Bronchial epithelial cell (primary cell): ENCODE measurements at regions not wholly inside any gene's neighbourhood (a gene's known extent, or its start where the extent isn't known, plus 50 kb on each side); places are given as distances from the start of the nearest gene placed in this dataset.

Experiments
- DNase-seq: peaks from one replicate; pipeline ENCODE4 v3.0.0-alpha.2; 2010; ENCODE audit warnings: low read depth
- FAIRE-seq: peaks from 2 replicates; lab custom pipeline; 2011; peaks lifted over from hg19 to GRCh38; lab: Jason Lieb, UNC
- H3K27me3 ChIP-seq: 2 replicates; pipeline ENCODE4 v1.5.1; 2011; ENCODE audit warnings: low read length; ENCODE audit not compliant: control insufficient read depth, insufficient read depth
- H3K36me3 ChIP-seq: 2 replicates; pipeline ENCODE4 v1.5.1; 2011; ENCODE audit warnings: low read length; ENCODE audit not compliant: control insufficient read depth, insufficient read depth
- H3K4me3 ChIP-seq: 2 replicates; pipeline ENCODE4 v1.5.1; 2011; ENCODE audit warnings: mild to moderate bottlenecking, low read depth, low read length, control low read depth
- CTCF ChIP-seq: IDR thresholded peaks from 2 replicates; pipeline ENCODE4 v1.5.1; 2011; ENCODE audit warnings: mild to moderate bottlenecking, moderate library complexity, low read length, control low read depth, inconsistent platforms; ENCODE audit not compliant: insufficient read depth, severe bottlenecking

GRCh38 chr3:72633121-72633520 is 215.1 kb downstream of the SHQ1 start:
- H3K36me3 ChIP-seq: no peaks in the 10 kb centered on the region
- no peak for FAIRE-seq
- no peak for TF ChIP-seq CTCF
- DNase-seq: no peak
- no peaks in the 10 kb centered on the region for H3K27me3 ChIP-seq
- H3K4me3 ChIP-seq: no peak overlapping the region

GRCh38 chr3:72632129-72632528 is 216.1 kb downstream of the SHQ1 start:
- Histone ChIP-seq H3K36me3 (no peaks in the 10 kb centered on the region), H3K27me3 (no peaks in the 10 kb centered on the region), H3K4me3 (no peak overlapping the region)
- FAIRE-seq: no peak
- DNase-seq: peak; percentile 37
- no peak for TF ChIP-seq CTCF

- TF ChIP-seq CTCF: no peak
- H3K36me3 ChIP-seq: no peaks in the 10 kb centered on the region
- DNase-seq (no peak), FAIRE-seq (no peak)
- H3K4me3 ChIP-seq: no peak overlapping the region
- H3K27me3 ChIP-seq: no peaks in the 10 kb centered on the region
These were observed 217.3 kb downstream of the SHQ1 start for GRCh38 chr3:72630969-72631344.

- Histone ChIP-seq H3K4me3 (no peak overlapping the region), H3K36me3 (no peaks in the 10 kb centered on the region), H3K27me3 (no peaks in the 10 kb centered on the region)
- TF ChIP-seq CTCF: no peak
- no peak for DNase-seq
- FAIRE-seq: no peak
These were observed 217.8 kb downstream of the SHQ1 start for GRCh38 chr3:72630327-72630968.

- FAIRE-seq: peak; percentile 32
- no peak overlapping the region for H3K4me3 ChIP-seq
- peak; percentile 85 for DNase-seq
- TF ChIP-seq CTCF: no peak
- no peaks in the 10 kb centered on the region for H3K36me3 ChIP-seq
- H3K27me3 ChIP-seq: no peaks in the 10 kb centered on the region
These were observed 219.0 kb downstream of the SHQ1 start for GRCh38 chr3:72629191-72629631.

- no peaks in the 10 kb centered on the region for H3K36me3 ChIP-seq
- FAIRE-seq (peak; percentile 93), DNase-seq (peak; percentile 97)
- no peak overlapping the region for H3K4me3 ChIP-seq
- TF ChIP-seq CTCF: no peak
- H3K27me3 ChIP-seq: no peaks in the 10 kb centered on the region
These were observed 220.2 kb downstream of the SHQ1 start for GRCh38 chr3:72628065-72628464.
